ENCODE measurements at regions not wholly inside any gene's neighbourhood (a gene's known extent, or its start where the extent isn't known, plus 50 kb on each side); places are given as distances from the start of the nearest gene placed in this dataset.
A peak's percentile ranks its signal among the peaks of the same experiment; 100 is the strongest.

GRCh38 chr20:24393903-24394302 lies 75.5 kb upstream of the SYNDIG1 start:
- DNase-seq (no peak), ATAC-seq (no peak)
- ChIA-PET POLR2A (no interaction called here), CTCF (no interaction called here)
- H3K36me3 Mint-ChIP-seq (ENCODE audit: low read depth), result no peaks in the 10 kb centered on the region
- no peak overlapping the region for H3K4me3 Mint-ChIP-seq
- H3K27me3 Mint-ChIP-seq (ENCODE audit: low read depth), result peaks cover 8% of the 10 kb centered on the region
- no peaks in the 10 kb centered on the region for H3K9me3 Mint-ChIP-seq (ENCODE audit: insufficient read depth)
- H3K4me1 Mint-ChIP-seq (ENCODE audit: low read depth), result peaks cover 19% of the 10 kb centered on the region
- H3K27ac Mint-ChIP-seq, result no peak overlapping the region

- Mint-ChIP-seq H3K27me3 (ENCODE audit: low read depth) (peaks cover 8% of the 10 kb centered on the region), H3K27ac (no peak overlapping the region), H3K9me3 (ENCODE audit: insufficient read depth) (no peaks in the 10 kb centered on the region), H3K4me3 (no peak overlapping the region), H3K36me3 (ENCODE audit: low read depth) (no peaks in the 10 kb centered on the region), H3K4me1 (ENCODE audit: low read depth) (peaks cover 24% of the 10 kb centered on the region)
- DNase-seq (no peak), ATAC-seq (no peak)
- ChIA-PET POLR2A (no interaction called here), CTCF (no interaction called here)
These were observed 76.8 kb upstream of the SYNDIG1 start for GRCh38 chr20:24392612-24393011.

- Mint-ChIP-seq H3K4me3 (peak overlapping the region; percentile 10), H3K27ac (peak overlapping the region; percentile 90), H3K36me3 (ENCODE audit: low read depth) (no peaks in the 10 kb centered on the region), H3K9me3 (ENCODE audit: insufficient read depth) (no peaks in the 10 kb centered on the region), H3K27me3 (ENCODE audit: low read depth) (peaks cover 3% of the 10 kb centered on the region), H3K4me1 (ENCODE audit: low read depth) (peaks cover 28% of the 10 kb centered on the region)
- CTCF ChIA-PET, result interaction anchor here (2.0 kb wide), 1 partner anchor 16 kb away, joined by 8 read pairs; no protein-coding TSS in a partner anchor
- POLR2A ChIA-PET, result no interaction called here
- ATAC-seq (peak; percentile 94), DNase-seq (peak; percentile 77)
These were observed 79.7 kb upstream of the SYNDIG1 start for GRCh38 chr20:24389686-24390085.

- no peaks in the 10 kb centered on the region for H3K9me3 Mint-ChIP-seq (ENCODE audit: insufficient read depth)
- H3K36me3 Mint-ChIP-seq (ENCODE audit: low read depth), result no peaks in the 10 kb centered on the region
- peaks cover 28% of the 10 kb centered on the region for H3K4me1 Mint-ChIP-seq (ENCODE audit: low read depth)
- CTCF ChIA-PET, result interaction anchor here (2.0 kb wide), 1 partner anchor 17 kb away, joined by 8 read pairs; no protein-coding TSS in a partner anchor
- POLR2A ChIA-PET, result interaction anchor here (0.6 kb wide), 1 partner anchor 563 kb away, joined by 3 read pairs; no protein-coding TSS in a partner anchor
- H3K27ac Mint-ChIP-seq, result peak overlapping the region; percentile 90
- DNase-seq (no peak), ATAC-seq (no peak)
- H3K27me3 Mint-ChIP-seq (ENCODE audit: low read depth), result peaks cover 3% of the 10 kb centered on the region
- no peak overlapping the region for H3K4me3 Mint-ChIP-seq
These were observed 80.5 kb upstream of the SYNDIG1 start for GRCh38 chr20:24388828-24389380.

- Mint-ChIP-seq H3K27ac (no peak overlapping the region), H3K36me3 (ENCODE audit: low read depth) (no peaks in the 10 kb centered on the region), H3K4me1 (ENCODE audit: low read depth) (peaks cover 25% of the 10 kb centered on the region), H3K27me3 (ENCODE audit: low read depth) (no peaks in the 10 kb centered on the region), H3K9me3 (ENCODE audit: insufficient read depth) (no peaks in the 10 kb centered on the region), H3K4me3 (no peak overlapping the region)
- ChIA-PET CTCF (no interaction called here), POLR2A (no interaction called here)
- no peak for ATAC-seq
- DNase-seq, result no peak
These were observed 83.9 kb upstream of the SYNDIG1 start for GRCh38 chr20:24385547-24385946.

GRCh38 chr20:24384865-24385264 lies 84.6 kb upstream of the SYNDIG1 start:
- H3K27me3 Mint-ChIP-seq (ENCODE audit: low read depth), result peaks cover under 1% of the 10 kb centered on the region
- CTCF ChIA-PET, result no interaction called here
- peaks cover 18% of the 10 kb centered on the region for H3K4me1 Mint-ChIP-seq (ENCODE audit: low read depth)
- ATAC-seq (no peak), DNase-seq (no peak)
- no peaks in the 10 kb centered on the region for H3K9me3 Mint-ChIP-seq (ENCODE audit: insufficient read depth)
- POLR2A ChIA-PET, result no interaction called here
- H3K36me3 Mint-ChIP-seq (ENCODE audit: low read depth), result no peaks in the 10 kb centered on the region
- no peak overlapping the region for H3K27ac Mint-ChIP-seq
- H3K4me3 Mint-ChIP-seq, result no peak overlapping the region

- Mint-ChIP-seq H3K9me3 (ENCODE audit: insufficient read depth) (no peaks in the 10 kb centered on the region), H3K27ac (no peak overlapping the region), H3K36me3 (ENCODE audit: low read depth) (no peaks in the 10 kb centered on the region), H3K4me1 (ENCODE audit: low read depth) (peaks cover 4% of the 10 kb centered on the region), H3K4me3 (no peak overlapping the region), H3K27me3 (ENCODE audit: low read depth) (peaks cover 6% of the 10 kb centered on the region)
- CTCF ChIA-PET, result no interaction called here
- DNase-seq, result no peak
- POLR2A ChIA-PET, result interaction anchor here (0.6 kb wide), 1 partner anchor 9 kb away, joined by 3 read pairs; no protein-coding TSS in a partner anchor
- no peak for ATAC-seq
These were observed 86.7 kb upstream of the SYNDIG1 start for GRCh38 chr20:24382743-24383142.

- ATAC-seq, result no peak
- no peak for DNase-seq
- ChIA-PET CTCF (no interaction called here), POLR2A (no interaction called here)
- Mint-ChIP-seq H3K36me3 (ENCODE audit: low read depth) (no peaks in the 10 kb centered on the region), H3K27ac (no peak overlapping the region), H3K9me3 (ENCODE audit: insufficient read depth) (no peaks in the 10 kb centered on the region), H3K4me3 (no peak overlapping the region), H3K27me3 (ENCODE audit: low read depth) (peaks cover 6% of the 10 kb centered on the region), H3K4me1 (ENCODE audit: low read depth) (peaks cover 4% of the 10 kb centered on the region)
These were observed 87.1 kb upstream of the SYNDIG1 start for GRCh38 chr20:24382331-24382730.

GRCh38 chr20:24381886-24382285 lies 87.5 kb upstream of the SYNDIG1 start:
- H3K36me3 Mint-ChIP-seq (ENCODE audit: low read depth), result no peaks in the 10 kb centered on the region
- peaks cover 3% of the 10 kb centered on the region for H3K4me1 Mint-ChIP-seq (ENCODE audit: low read depth)
- ATAC-seq (no peak), DNase-seq (no peak)
- H3K27ac Mint-ChIP-seq, result no peak overlapping the region
- H3K27me3 Mint-ChIP-seq (ENCODE audit: low read depth), result peaks cover 6% of the 10 kb centered on the region
- ChIA-PET CTCF (no interaction called here), POLR2A (no interaction called here)
- no peak overlapping the region for H3K4me3 Mint-ChIP-seq
- H3K9me3 Mint-ChIP-seq (ENCODE audit: insufficient read depth), result no peaks in the 10 kb centered on the region

- ChIA-PET CTCF (no interaction called here), POLR2A (interaction anchor here (0.6 kb wide), 1 partner anchor 266 kb away, joined by 3 read pairs; no protein-coding TSS in a partner anchor)
- DNase-seq (no peak), ATAC-seq (no peak)
- Mint-ChIP-seq H3K27ac (no peak overlapping the region), H3K36me3 (ENCODE audit: low read depth) (no peaks in the 10 kb centered on the region), H3K4me1 (ENCODE audit: low read depth) (no peaks in the 10 kb centered on the region), H3K9me3 (ENCODE audit: insufficient read depth) (no peaks in the 10 kb centered on the region), H3K4me3 (no peak overlapping the region), H3K27me3 (ENCODE audit: low read depth) (peaks cover 6% of the 10 kb centered on the region)
These were observed 89.9 kb upstream of the SYNDIG1 start for GRCh38 chr20:24379484-24379927.

GRCh38 chr20:24378661-24379483 lies 90.6 kb upstream of the SYNDIG1 start:
- POLR2A ChIA-PET, result no interaction called here
- Mint-ChIP-seq H3K27me3 (ENCODE audit: low read depth) (peaks cover 6% of the 10 kb centered on the region), H3K4me3 (no peak overlapping the region), H3K27ac (no peak overlapping the region), H3K36me3 (ENCODE audit: low read depth) (no peaks in the 10 kb centered on the region), H3K9me3 (ENCODE audit: insufficient read depth) (no peaks in the 10 kb centered on the region), H3K4me1 (ENCODE audit: low read depth) (no peaks in the 10 kb centered on the region)
- DNase-seq (no peak), ATAC-seq (no peak)
- CTCF ChIA-PET, result no interaction called here

- peaks cover 6% of the 10 kb centered on the region for H3K27me3 Mint-ChIP-seq (ENCODE audit: low read depth)
- POLR2A ChIA-PET, result no interaction called here
- CTCF ChIA-PET, result no interaction called here
- ATAC-seq (no peak), DNase-seq (no peak)
- no peak overlapping the region for H3K27ac Mint-ChIP-seq
- no peaks in the 10 kb centered on the region for H3K36me3 Mint-ChIP-seq (ENCODE audit: low read depth)
- H3K4me1 Mint-ChIP-seq (ENCODE audit: low read depth), result no peaks in the 10 kb centered on the region
- no peaks in the 10 kb centered on the region for H3K9me3 Mint-ChIP-seq (ENCODE audit: insufficient read depth)
- H3K4me3 Mint-ChIP-seq, result no peak overlapping the region
These were observed 92.9 kb upstream of the SYNDIG1 start for GRCh38 chr20:24376311-24377099.

All from activated CD8-positive, alpha-beta T cell treated with anti-CD3 and anti-CD28 coated beads, Interleukin-2, amount 10 ng/mL, durations not matched to agents 7 days and 5 days (primary cell).